ENCODE measurements at regions not wholly inside any gene's neighbourhood (a gene's known extent, or its start where the extent isn't known, plus 50 kb on each side); places are given as distances from the start of the nearest gene placed in this dataset.

DNA sequence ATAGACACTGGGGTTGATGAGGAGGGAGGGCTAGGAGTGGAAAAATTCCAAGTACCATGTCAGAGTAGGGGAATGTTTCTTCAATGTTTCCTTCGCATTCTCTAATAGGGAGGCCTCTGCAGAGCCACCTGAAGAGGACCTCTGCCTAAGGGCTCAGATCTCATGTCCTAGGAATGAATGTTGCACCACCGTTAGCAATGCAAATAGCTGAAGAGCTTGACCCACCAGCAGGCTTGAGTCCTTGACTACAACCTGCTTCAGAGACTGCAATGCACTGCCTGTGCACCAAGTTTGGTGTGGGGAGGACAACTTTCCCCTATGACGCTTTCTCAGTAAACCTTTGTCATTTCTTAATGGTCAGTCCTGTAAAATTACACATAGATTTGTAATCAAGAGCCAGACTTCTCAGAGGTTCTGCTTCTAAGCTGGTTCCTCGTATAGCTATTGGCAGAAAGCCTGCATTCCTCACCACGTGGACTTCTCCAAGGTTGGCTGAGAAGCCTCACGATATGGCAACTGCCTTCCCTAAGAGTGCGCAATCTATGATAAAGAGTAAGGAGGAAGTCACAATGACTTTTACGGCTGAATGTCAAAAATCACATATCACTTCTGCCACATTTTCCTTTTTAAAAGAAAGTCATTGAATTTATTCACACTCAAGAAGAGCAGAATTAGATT, 600.7 kb upstream of the PTGER4 start:
- Histone ChIP-seq H3K27ac (no peak overlapping the region), H3K4me3 (no peak overlapping the region)
- no peak for DNase-seq (ENCODE audit: low spot score)
- TF ChIP-seq, protein P1, sequence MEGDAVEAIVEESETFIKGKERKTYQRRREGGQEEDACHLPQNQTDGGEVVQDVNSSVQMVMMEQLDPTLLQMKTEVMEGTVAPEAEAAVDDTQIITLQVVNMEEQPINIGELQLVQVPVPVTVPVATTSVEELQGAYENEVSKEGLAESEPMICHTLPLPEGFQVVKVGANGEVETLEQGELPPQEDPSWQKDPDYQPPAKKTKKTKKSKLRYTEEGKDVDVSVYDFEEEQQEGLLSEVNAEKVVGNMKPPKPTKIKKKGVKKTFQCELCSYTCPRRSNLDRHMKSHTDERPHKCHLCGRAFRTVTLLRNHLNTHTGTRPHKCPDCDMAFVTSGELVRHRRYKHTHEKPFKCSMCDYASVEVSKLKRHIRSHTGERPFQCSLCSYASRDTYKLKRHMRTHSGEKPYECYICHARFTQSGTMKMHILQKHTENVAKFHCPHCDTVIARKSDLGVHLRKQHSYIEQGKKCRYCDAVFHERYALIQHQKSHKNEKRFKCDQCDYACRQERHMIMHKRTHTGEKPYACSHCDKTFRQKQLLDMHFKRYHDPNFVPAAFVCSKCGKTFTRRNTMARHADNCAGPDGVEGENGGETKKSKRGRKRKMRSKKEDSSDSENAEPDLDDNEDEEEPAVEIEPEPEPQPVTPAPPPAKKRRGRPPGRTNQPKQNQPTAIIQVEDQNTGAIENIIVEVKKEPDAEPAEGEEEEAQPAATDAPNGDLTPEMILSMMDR (IDR thresholded peaks at IDR 0.05), result no peak

DNA sequence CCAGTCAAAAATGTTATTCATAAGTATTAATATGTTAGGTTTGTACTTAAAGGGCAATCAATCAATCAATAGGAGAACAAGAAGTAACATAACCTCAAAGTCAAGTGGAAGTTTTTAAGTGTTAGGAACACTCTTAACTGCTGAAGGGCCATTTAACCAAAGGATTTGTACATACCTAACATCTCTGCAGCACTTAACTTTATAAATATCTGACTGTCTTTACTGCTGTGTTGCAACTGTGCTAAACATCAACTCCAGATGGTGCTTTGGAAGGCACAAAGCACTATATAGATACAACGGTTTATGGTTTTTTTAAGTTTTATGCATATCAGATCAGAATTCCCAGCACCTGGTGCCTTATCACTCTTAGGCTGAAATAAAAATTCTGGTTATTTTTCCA, 604.9 kb upstream of the PTGER4 start:
- no peak for DNase-seq (ENCODE audit: low spot score)
- TF ChIP-seq, protein P1 (IDR thresholded peaks at IDR 0.05), result no peak
- Histone ChIP-seq H3K27ac (no peak overlapping the region), H3K4me3 (no peak overlapping the region)

DNA sequence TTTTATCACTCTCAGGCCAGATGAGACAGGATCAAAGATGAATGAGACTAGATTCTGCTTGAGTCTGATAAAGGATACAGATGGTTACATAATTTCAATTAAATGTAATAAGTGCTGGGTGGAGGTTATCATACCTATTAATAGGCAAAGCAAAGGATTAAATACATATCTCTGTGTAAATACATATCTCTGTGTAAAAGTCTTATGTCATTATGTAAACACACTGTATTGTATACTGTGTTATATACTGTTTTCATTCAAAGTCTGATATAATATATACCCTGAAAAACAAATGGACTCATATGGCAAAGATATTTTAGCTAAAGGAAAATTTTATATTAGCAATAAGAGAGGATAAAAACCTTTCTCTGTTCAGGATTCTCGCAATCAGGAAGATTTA, 605.8 kb upstream of the PTGER4 start:
- DNase-seq (ENCODE audit: low spot score), result no peak
- TF ChIP-seq, protein P1 (IDR thresholded peaks at IDR 0.05), result no peak
- no peak overlapping the region for H3K4me3 ChIP-seq
- H3K27ac ChIP-seq, result no peak overlapping the region

DNA sequence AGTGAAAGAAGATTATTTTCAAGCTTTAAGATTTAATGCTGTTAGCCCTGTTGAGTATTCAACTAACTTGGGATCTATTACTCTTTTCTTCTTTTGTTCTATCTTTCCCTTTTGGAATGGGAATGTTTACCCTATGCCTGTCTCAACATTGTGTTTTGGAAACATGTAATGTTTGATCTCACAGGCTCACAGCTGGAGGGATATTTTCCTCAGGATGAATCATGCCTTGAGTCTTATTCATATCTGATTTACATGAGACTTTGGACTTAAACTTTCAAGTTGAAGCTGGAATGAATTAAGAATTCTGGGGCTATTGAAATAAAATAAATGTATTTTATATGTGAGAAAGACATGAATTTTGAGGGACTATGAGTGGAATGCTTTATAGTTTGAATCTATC, 607.8 kb upstream of the PTGER4 start:
- no peak for DNase-seq (ENCODE audit: low spot score)
- Histone ChIP-seq H3K4me3 (no peak overlapping the region), H3K27ac (no peak overlapping the region)
- TF ChIP-seq, protein P1 (IDR thresholded peaks at IDR 0.05), result no peak

DNA sequence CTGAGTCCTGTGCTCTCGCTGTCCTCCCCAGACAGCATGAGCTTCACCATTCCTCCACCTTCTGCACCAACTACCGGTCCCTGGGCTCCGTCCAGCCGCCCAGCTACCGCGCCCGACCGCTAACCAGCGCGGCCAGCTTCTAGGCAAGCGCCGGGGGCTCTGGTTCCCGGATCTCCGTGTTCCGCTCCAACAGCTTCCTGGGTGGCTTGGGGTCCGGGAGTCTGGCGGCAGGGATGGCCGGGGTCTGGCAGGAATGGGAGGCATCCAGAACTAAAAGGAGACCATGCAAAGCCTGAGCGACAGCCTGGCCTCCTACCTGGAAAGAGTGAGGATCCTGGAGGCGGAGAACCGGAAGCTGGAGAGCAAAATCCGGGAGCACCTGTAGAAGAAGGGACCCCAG, 613.1 kb upstream of the PTGER4 start:
- DNase-seq (ENCODE audit: low spot score), result no peak

DNA sequence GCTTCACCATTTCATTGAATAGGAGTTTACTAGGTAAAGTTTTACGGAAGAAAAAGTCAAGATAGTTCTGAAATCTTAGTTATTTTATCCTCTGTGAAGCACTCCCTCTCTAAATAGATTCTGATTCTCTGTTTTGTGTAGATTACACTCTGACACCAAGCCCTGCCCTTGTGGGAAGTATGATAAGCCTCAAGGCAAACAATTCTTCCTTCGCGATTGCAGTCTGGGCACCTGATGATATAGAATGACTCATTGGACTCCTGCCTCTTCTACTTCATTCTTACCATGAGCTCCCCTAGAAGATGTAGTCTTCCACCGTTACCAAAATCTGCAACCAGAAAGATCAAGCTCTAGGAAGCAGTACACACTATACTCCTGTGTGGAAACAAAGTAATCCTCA, 626.9 kb upstream of the PTGER4 start:
- no peak overlapping the region for H3K4me3 ChIP-seq
- no peak for DNase-seq (ENCODE audit: low spot score)
- no peak overlapping the region for H3K27ac ChIP-seq
- TF ChIP-seq, protein P1 (IDR thresholded peaks at IDR 0.05), result no peak

More for the DNA sequence above, 613.1 kb upstream of the PTGER4 start:
- TF ChIP-seq, protein P1 (IDR thresholded peaks at IDR 0.05), result no peak
- Histone ChIP-seq H3K27ac (no peak overlapping the region), H3K4me3 (no peak overlapping the region)

DNA sequence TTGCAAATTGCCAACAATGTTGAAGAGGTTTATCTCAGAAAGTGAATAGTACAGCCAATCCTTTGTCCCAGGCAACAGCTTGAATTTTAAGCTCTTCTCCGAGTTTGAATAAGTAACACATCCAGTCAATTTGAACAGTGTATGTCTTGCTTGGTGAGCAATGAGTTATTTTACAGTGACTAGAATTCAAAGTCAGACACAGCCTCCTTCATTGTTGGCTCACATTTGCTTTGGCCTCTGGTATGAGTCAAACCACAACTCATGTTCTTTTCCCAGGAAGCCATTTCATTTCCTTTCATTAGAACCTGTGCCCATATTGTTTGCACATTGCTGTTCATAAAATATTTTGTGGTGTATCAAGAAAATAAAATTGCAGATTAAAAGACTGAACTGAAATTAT, 622.0 kb upstream of the DAB2 start:
- DNase-seq (ENCODE audit: low spot score), result no peak
- TF ChIP-seq, protein P1 (IDR thresholded peaks at IDR 0.05), result no peak
- H3K4me3 ChIP-seq, result no peak overlapping the region
- H3K27ac ChIP-seq, result no peak overlapping the region

Data from coronary artery (tissue), 2 donors.